Lower leg skin (tissue), 3 donors: ENCODE measurements at regions not wholly inside any gene's neighbourhood (a gene's known extent, or its start where the extent isn't known, plus 50 kb on each side); places are given as distances from the start of the nearest gene placed in this dataset.

Source experiments
- CTCF ChIP-seq, 3 donors: fragments of 450-650 bp; IDR thresholded peaks; one replicate each; pipeline ENCODE4 v1.5.1; 2016; ENCODE audit warnings: antibody characterized with exemption in 3 of 3, mild to moderate bottlenecking in 3 of 3, moderate library complexity in 2 of 3
- POLR2A ChIP-seq, 2 donors: fragments of 450-650 bp; IDR thresholded peaks; one replicate each; pipeline ENCODE4 v1.6.1; 2016 to 2017; ENCODE audit warnings: antibody characterized with exemption in 2 of 2, mild to moderate bottlenecking in 1 of 2, moderate library complexity in 1 of 2

GRCh38 chr5:30387974-30388632 is 805.4 kb upstream of the CDH6 start:
- TF ChIP-seq POLR2A (IDR thresholded peaks at IDR 0.05) (no peak), CTCF (IDR thresholded peaks at IDR 0.05) (no peak)
